SK-N-SH treated with all-trans-retinoic acid at 6 μM for 48 hours (cell line): ENCODE measurements at regions not wholly inside any gene's neighbourhood (a gene's known extent, or its start where the extent isn't known, plus 50 kb on each side); places are given as distances from the start of the nearest gene placed in this dataset.

Experiments used
- ATAC-seq: fragments of 200-7000 bp; cut with Tn5 transposase; 3 replicates; pipeline ENCODE4 v1.9.1; 2020; ENCODE audit warnings: mild to moderate bottlenecking, moderate library complexity
- ARNTL ChIP-seq: fragments of 450-650 bp; formaldehyde crosslinking; IDR thresholded peaks from 2 replicates; pipeline ENCODE4 v1.5.0; 2020; ENCODE audit warnings: low read depth, mild to moderate bottlenecking, moderate library complexity, borderline replicate concordance
- ESRRG ChIP-seq: fragments of 250-450 bp; sonication (Bioruptor Pico); IDR thresholded peaks from 2 replicates; pipeline ENCODE4 v1.6.1; 2021; ENCODE audit warnings: mild to moderate bottlenecking
- ISL1 ChIP-seq: fragments of 250-450 bp; sonication (Bioruptor Pico); IDR thresholded peaks from 2 replicates; pipeline ENCODE4 v2.1.2; 2022; ENCODE audit warnings: mild to moderate bottlenecking, moderate library complexity
- OSR1 ChIP-seq: fragments of 250-450 bp; sonication (Bioruptor Pico); IDR thresholded peaks from 2 replicates; pipeline ENCODE4 v1.8.0; 2022; ENCODE audit warnings: moderate library complexity, mild to moderate bottlenecking, inconsistent platforms
- PPARA ChIP-seq: fragments of 250-450 bp; sonication (Bioruptor Pico); IDR thresholded peaks from 2 replicates; pipeline ENCODE4 v1.5.0; 2020; ENCODE audit warnings: mild to moderate bottlenecking, borderline replicate concordance
- RARB ChIP-seq: fragments of 250-450 bp; sonication (Bioruptor Pico); IDR thresholded peaks from 2 replicates; pipeline ENCODE4 v1.8.0; 2021; ENCODE audit warnings: mild to moderate bottlenecking, moderate library complexity
- SNAI2 ChIP-seq: fragments of 250-450 bp; sonication (Bioruptor Pico); IDR thresholded peaks from 2 replicates; pipeline ENCODE4 v1.5.0; 2020; ENCODE audit warnings: mild to moderate bottlenecking, moderate library complexity
- TCF4 ChIP-seq: fragments of 250-450 bp; sonication (Bioruptor Pico); IDR thresholded peaks from 2 replicates; pipeline ENCODE4 v1.8.0; 2021; ENCODE audit warnings: mild to moderate bottlenecking, moderate library complexity, borderline replicate concordance
- TOX ChIP-seq: fragments of 250-450 bp; sonication (Bioruptor Pico); IDR thresholded peaks from 2 replicates; pipeline ENCODE4 v1.8.0; 2021; ENCODE audit warnings: mild to moderate bottlenecking, moderate library complexity, borderline replicate concordance
- ZC3H10 ChIP-seq: fragments of 250-450 bp; sonication (Bioruptor Pico); IDR thresholded peaks from 2 replicates; pipeline ENCODE4 v1.5.1; 2021; ENCODE audit warnings: mild to moderate bottlenecking, moderate library complexity
- ZFP3 ChIP-seq: fragments of 250-450 bp; sonication (Bioruptor Pico); IDR thresholded peaks from 2 replicates; pipeline ENCODE4 v1.5.0; 2020; ENCODE audit warnings: mild to moderate bottlenecking, moderate library complexity
- ZFP30 ChIP-seq: fragments of 450-650 bp; formaldehyde crosslinking; IDR thresholded peaks from 2 replicates; pipeline ENCODE4 v1.5.0; 2022; ENCODE audit warnings: mild to moderate bottlenecking, moderate library complexity
- ZNF565 ChIP-seq: fragments of 450-650 bp; formaldehyde crosslinking; conservative IDR thresholded peaks from 2 replicates; pipeline ENCODE4 v1.5.0; 2020; ENCODE audit warnings: low read depth, mild to moderate bottlenecking, moderate library complexity
- ZNF70 ChIP-seq: fragments of 450-650 bp; formaldehyde crosslinking; IDR thresholded peaks from 2 replicates; pipeline ENCODE4 v1.5.0; 2020; ENCODE audit warnings: mild to moderate bottlenecking, moderate library complexity
- TF ChIP-seq, protein P1 (sequence below): fragments of 250-450 bp; sonication (Bioruptor Pico); IDR thresholded peaks from 2 replicates; pipeline ENCODE4 v1.5.0; 2020; ENCODE audit warnings: mild to moderate bottlenecking, moderate library complexity
- TF ChIP-seq, protein P2 (sequence below): fragments of 250-450 bp; sonication (Bioruptor Pico); IDR thresholded peaks from 2 replicates; pipeline ENCODE4 v1.8.0; 2021; ENCODE audit warnings: low read depth, mild to moderate bottlenecking, moderate library complexity, borderline replicate concordance
- TF ChIP-seq, protein P3 (sequence below): fragments of 250-450 bp; sonication (Bioruptor Pico); IDR thresholded peaks from 2 replicates; pipeline ENCODE4 v1.5.1; 2021; ENCODE audit warnings: mild to moderate bottlenecking, moderate library complexity
- TF ChIP-seq, protein P4 (sequence below): fragments of 250-450 bp; sonication (Bioruptor Pico); IDR thresholded peaks from 2 replicates; pipeline ENCODE4 v1.5.1; 2020; ENCODE audit warnings: low read depth, mild to moderate bottlenecking, moderate library complexity

DNA sequence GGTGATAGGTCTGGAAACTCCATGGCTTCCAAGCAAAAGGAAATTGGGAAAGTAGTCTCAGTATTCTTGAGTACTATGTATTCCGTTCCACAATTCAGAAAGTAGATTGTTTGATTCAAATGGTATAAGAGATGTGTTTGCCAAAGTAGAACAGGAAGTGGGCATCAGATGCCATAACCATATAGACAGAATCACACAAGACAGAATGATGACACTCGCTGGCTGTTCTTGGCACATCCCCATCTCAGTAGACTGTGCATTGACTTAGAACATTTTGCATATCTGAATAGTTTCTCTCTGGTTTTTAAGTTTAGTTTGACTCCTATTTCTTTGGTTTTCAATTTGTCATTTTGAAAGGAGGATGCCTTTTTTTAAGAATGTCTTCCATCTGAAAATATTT lies 221.1 kb upstream of the RGS6 start:
- TF ChIP-seq OSR1 (CRISPR knock-in tag) (no peak), ISL1 (CRISPR knock-in tag) (no peak), ESRRG (no peak), TCF4 (no peak), TOX (CRISPR knock-in tag) (no peak), SNAI2 (CRISPR knock-in tag) (no peak), PPARA (CRISPR knock-in tag) (no peak), ARNTL (CRISPR knock-in tag) (no peak), ZFP30 (no peak), RARB (CRISPR knock-in tag) (no peak), ZFP3 (CRISPR knock-in tag) (no peak), ZNF70 (CRISPR knock-in tag) (no peak), ZC3H10 (no peak)
- TF ChIP-seq, protein P1, sequence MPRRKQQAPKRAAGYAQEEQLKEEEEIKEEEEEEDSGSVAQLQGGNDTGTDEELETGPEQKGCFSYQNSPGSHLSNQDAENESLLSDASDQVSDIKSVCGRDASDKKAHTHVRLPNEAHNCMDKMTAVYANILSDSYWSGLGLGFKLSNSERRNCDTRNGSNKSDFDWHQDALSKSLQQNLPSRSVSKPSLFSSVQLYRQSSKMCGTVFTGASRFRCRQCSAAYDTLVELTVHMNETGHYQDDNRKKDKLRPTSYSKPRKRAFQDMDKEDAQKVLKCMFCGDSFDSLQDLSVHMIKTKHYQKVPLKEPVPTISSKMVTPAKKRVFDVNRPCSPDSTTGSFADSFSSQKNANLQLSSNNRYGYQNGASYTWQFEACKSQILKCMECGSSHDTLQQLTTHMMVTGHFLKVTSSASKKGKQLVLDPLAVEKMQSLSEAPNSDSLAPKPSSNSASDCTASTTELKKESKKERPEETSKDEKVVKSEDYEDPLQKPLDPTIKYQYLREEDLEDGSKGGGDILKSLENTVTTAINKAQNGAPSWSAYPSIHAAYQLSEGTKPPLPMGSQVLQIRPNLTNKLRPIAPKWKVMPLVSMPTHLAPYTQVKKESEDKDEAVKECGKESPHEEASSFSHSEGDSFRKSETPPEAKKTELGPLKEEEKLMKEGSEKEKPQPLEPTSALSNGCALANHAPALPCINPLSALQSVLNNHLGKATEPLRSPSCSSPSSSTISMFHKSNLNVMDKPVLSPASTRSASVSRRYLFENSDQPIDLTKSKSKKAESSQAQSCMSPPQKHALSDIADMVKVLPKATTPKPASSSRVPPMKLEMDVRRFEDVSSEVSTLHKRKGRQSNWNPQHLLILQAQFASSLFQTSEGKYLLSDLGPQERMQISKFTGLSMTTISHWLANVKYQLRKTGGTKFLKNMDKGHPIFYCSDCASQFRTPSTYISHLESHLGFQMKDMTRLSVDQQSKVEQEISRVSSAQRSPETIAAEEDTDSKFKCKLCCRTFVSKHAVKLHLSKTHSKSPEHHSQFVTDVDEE (CRISPR knock-in tag) = no peak
- TF ChIP-seq, protein P2, sequence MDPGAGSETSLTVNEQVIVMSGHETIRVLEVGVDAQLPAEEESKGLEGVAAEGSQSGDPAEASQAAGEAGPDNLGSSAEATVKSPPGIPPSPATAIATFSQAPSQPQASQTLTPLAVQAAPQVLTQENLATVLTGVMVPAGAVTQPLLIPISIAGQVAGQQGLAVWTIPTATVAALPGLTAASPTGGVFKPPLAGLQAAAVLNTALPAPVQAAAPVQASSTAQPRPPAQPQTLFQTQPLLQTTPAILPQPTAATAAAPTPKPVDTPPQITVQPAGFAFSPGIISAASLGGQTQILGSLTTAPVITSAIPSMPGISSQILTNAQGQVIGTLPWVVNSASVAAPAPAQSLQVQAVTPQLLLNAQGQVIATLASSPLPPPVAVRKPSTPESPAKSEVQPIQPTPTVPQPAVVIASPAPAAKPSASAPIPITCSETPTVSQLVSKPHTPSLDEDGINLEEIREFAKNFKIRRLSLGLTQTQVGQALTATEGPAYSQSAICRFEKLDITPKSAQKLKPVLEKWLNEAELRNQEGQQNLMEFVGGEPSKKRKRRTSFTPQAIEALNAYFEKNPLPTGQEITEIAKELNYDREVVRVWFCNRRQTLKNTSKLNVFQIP (CRISPR knock-in tag) = no peak
- TF ChIP-seq, protein P3, sequence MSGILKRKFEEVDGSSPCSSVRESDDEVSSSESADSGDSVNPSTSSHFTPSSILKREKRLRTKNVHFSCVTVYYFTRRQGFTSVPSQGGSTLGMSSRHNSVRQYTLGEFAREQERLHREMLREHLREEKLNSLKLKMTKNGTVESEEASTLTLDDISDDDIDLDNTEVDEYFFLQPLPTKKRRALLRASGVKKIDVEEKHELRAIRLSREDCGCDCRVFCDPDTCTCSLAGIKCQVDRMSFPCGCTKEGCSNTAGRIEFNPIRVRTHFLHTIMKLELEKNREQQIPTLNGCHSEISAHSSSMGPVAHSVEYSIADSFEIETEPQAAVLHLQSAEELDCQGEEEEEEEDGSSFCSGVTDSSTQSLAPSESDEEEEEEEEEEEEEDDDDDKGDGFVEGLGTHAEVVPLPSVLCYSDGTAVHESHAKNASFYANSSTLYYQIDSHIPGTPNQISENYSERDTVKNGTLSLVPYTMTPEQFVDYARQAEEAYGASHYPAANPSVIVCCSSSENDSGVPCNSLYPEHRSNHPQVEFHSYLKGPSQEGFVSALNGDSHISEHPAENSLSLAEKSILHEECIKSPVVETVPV (CRISPR knock-in tag) = no peak
- TF ChIP-seq, protein P4, sequence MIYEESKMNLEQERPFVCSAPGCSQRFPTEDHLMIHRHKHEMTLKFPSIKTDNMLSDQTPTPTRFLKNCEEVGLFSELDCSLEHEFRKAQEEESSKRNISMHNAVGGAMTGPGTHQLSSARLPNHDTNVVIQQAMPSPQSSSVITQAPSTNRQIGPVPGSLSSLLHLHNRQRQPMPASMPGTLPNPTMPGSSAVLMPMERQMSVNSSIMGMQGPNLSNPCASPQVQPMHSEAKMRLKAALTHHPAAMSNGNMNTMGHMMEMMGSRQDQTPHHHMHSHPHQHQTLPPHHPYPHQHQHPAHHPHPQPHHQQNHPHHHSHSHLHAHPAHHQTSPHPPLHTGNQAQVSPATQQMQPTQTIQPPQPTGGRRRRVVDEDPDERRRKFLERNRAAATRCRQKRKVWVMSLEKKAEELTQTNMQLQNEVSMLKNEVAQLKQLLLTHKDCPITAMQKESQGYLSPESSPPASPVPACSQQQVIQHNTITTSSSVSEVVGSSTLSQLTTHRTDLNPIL (CRISPR knock-in tag) = no peak
- no peak for ATAC-seq

DNA sequence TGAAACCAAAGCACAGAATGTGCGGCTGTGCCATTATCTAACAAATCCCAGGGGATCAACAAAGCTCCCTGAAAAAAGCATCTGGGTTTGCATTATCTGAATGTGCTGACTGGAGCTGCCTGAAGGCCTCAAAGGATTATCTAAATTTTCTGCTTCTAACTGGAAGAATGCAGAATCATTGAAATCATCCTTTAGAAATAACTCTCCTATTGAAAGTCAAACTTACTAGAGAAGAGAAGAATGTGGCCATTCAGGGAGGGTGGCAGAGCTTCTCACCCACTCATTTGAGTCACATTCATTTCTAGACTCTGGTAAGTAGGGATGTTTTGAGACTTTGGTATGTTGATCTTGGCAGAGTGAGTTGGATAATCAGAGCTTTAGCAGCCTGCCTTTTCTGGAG lies 220.6 kb upstream of the RGS6 start:
- TF ChIP-seq, protein P1 (CRISPR knock-in tag) = no peak
- peak; percentile 65; the same call in 1 of the 2 replicates for TF ChIP-seq SNAI2 (CRISPR knock-in tag)
- TF ChIP-seq ISL1 (CRISPR knock-in tag) = peak; percentile 69
- TF ChIP-seq ESRRG = no peak
- ATAC-seq = peak; percentile 85

DNA sequence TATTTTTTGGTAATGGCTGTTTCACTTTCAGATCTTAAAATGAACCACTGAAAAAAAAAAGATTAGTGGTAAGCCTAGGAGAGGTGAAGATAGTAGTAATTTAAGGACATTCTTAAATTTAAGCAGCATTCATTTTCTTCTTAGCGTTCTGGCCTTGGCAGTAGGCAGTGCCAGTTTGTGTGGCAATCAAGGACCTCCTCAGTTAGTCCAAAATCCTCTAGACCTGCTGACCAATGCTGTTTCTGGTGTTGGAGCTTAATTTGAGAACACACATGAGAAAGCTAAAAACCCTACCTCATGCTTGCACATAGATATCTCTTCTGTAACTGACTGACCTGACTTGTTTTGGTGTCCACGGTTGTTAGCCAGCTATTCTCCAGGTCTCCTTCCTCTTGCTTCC lies 219.8 kb upstream of the RGS6 start:
- TF ChIP-seq ZNF565 (CRISPR knock-in tag) = no peak
- TF ChIP-seq ZNF70 (CRISPR knock-in tag) = no peak
- TF ChIP-seq, all 23 proteins: peak for 0

DNA sequence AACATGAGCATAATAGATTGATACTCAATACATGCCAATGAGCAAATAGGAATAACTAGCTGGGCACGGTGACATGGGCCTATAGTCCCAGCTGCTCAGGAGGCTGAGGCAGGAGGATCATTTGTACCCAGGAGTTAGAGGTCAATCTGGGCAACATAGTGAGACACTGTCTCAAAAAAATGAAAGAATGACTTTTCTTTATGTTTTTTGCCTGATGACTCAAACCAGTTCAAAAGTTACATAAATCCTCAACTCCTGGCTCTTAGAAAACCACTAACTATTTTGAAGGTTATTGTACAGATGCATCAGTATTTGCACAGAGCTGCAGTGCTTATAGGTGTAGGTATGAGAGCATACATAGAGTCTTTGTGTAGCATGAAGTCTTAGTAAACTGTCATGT lies 219.2 kb upstream of the RGS6 start:
- no peak for ATAC-seq
- TF ChIP-seq RARB (CRISPR knock-in tag) = no peak
- no peak for TF ChIP-seq ZFP30
- TF ChIP-seq ZNF70 (CRISPR knock-in tag) = no peak
- no peak for TF ChIP-seq ZC3H10
- no peak for TF ChIP-seq ZNF565 (CRISPR knock-in tag)
- TF ChIP-seq, protein P4 (CRISPR knock-in tag) = no peak
- TF ChIP-seq ARNTL (CRISPR knock-in tag) = no peak
- TF ChIP-seq SNAI2 (CRISPR knock-in tag) = no peak
- no peak for TF ChIP-seq TCF4

More for the DNA sequence above, 219.8 kb upstream of the RGS6 start:
- ATAC-seq = no peak
